K562 (cell line): ENCODE measurements at regions not wholly inside any gene's neighbourhood (a gene's known extent, or its start where the extent isn't known, plus 50 kb on each side); places are given as distances from the start of the nearest gene placed in this dataset.

ENCODE experiments used
- ATAC-seq: fragments of 200-7000 bp; cut with Tn5 transposase; 3 replicates; pipeline ENCODE4 v1.9.1; 2020; ENCODE audit warnings: moderate library complexity
- BruUV-seq: library from RNA; stranded (reverse); fragments of 400-500 nt; replicated peaks from 2 replicates; lab custom pipeline; 2021; lab: Mats Ljungman, UMichigan
- CTCF ChIA-PET: fragments of 300-600 bp; formaldehyde crosslinking; extraction: SDS; loops from one replicate; lab custom pipeline; 2021; ENCODE audit warnings: low intra/inter-chr PET ratio; lab: Yijun Ruan, JAX
- POLR2A ChIA-PET: fragments of 300-600, 350-650 bp; sonication (Branson Sonifier 250); formaldehyde crosslinking; extraction: SDS; loops from one replicate; lab custom pipeline; 2021; ENCODE audit warnings: antibody characterized with exemption, inconsistent platforms; lab: Yijun Ruan, JAX
- DNase-seq, 4 experiments: peaks; one replicate each; pipeline versions ENCODE4 v3.0.0 to v3.0.0-alpha.2; 2011 to 2018; ENCODE audit warnings: low spot score in 3 of 4, mixed read lengths in 3 of 4; ENCODE audit errors: extremely low read depth in 1 of 4
- FAIRE-seq: peaks from 2 replicates; lab custom pipeline; 2011; peaks lifted over from hg19 to GRCh38; lab: Jason Lieb, UNC
- H2AFZ ChIP-seq: 2 replicates; pipeline ENCODE4 v1.6.0; 2011; ENCODE audit warnings: low read depth, low read length, control low read depth, inconsistent platforms
- H3K27ac ChIP-seq: fragments of 200-600 bp; 3 replicates; pipeline ENCODE4 v1.8.0; 2011; ENCODE audit warnings: low read depth, mild to moderate bottlenecking, control low read depth, inconsistent platforms, low read length, moderate library complexity, mixed read lengths; ENCODE audit errors: extremely low read depth
- H3K27me3 ChIP-seq, 2 experiments: fragments of 300-600 bp in 1 of 2; 2 replicates in 1 of 2; 3 replicates in 1 of 2; pipeline versions ENCODE4 v1.6.0 to v1.8.0; 2011; ENCODE audit warnings: inconsistent platforms in 2 of 2, low read length in 2 of 2, mild to moderate bottlenecking in 1 of 2, mixed read lengths in 1 of 2, moderate library complexity in 1 of 2; ENCODE audit not compliant: control insufficient read depth in 2 of 2, insufficient read depth in 2 of 2
- H3K36me3 ChIP-seq: fragments of 300-600 bp; 3 replicates; pipeline ENCODE4 v1.8.0; 2011; ENCODE audit warnings: mild to moderate bottlenecking, low read length, inconsistent platforms; ENCODE audit not compliant: control insufficient read depth, insufficient read depth
- H3K4me1 ChIP-seq, 2 experiments: fragments of 200-600 bp in 1 of 2; replicated peaks in 1 of 2; 2 replicates in 1 of 2; 3 replicates in 1 of 2; pipeline versions ENCODE4 v1.5.1 to v1.8.0; 2011; ENCODE audit warnings: inconsistent platforms in 2 of 2, low read length in 2 of 2, mild to moderate bottlenecking in 1 of 2, mixed read lengths in 1 of 2, moderate library complexity in 1 of 2; ENCODE audit not compliant: control insufficient read depth in 2 of 2, insufficient read depth in 2 of 2
- H3K4me2 ChIP-seq: 2 replicates; pipeline ENCODE4 v1.6.1; 2011; ENCODE audit warnings: low read length, control low read depth, inconsistent platforms, mixed read lengths; ENCODE audit not compliant: insufficient read depth
- H3K4me3 ChIP-seq: fragments of 200-600 bp; sonication (generic), shearing (Covaris generic); 2 replicates; pipeline ENCODE4 v1.5.1; 2016; ENCODE audit warnings: control low read depth, inconsistent platforms
- H3K79me2 ChIP-seq: fragments of 200-600 bp; 3 replicates; pipeline ENCODE4 v1.8.0; 2011; ENCODE audit warnings: low read length, inconsistent platforms; ENCODE audit not compliant: control insufficient read depth, insufficient read depth
- H3K9ac ChIP-seq, 2 experiments: 2 replicates each; pipeline versions ENCODE4 v1.6.0 to v1.6.1; 2011; ENCODE audit warnings: low read depth in 2 of 2, low read length in 2 of 2, control low read depth in 1 of 2, inconsistent platforms in 1 of 2, mild to moderate bottlenecking in 1 of 2, mixed read lengths in 1 of 2; ENCODE audit not compliant: insufficient read depth in 1 of 2
- H3K9me1 ChIP-seq: one replicate; pipeline ENCODE4 v1.6.0; 2011; ENCODE audit warnings: inconsistent platforms, mild to moderate bottlenecking, low read length, moderate library complexity; ENCODE audit not compliant: control insufficient read depth, insufficient read depth
- H3K9me3 ChIP-seq: replicated peaks from 2 replicates; pipeline ENCODE4 v1.5.1; 2011; ENCODE audit warnings: low read depth, low read length, inconsistent platforms; ENCODE audit not compliant: control insufficient read depth, insufficient read depth
- H4K20me1 ChIP-seq: replicated peaks from 2 replicates; pipeline ENCODE4 v1.6.1; 2011; ENCODE audit warnings: low read length, inconsistent platforms, mixed read lengths; ENCODE audit not compliant: control insufficient read depth, insufficient read depth
- ATF1 ChIP-seq, 2 experiments: fragments of 450-650 bp in 1 of 2; IDR thresholded peaks; 2 replicates each; pipeline ENCODE4 v1.6.1; 2016; ENCODE audit warnings: missing compliant biosample characterization in 1 of 2, missing genetic modification characterization in 1 of 2
- CBX1 ChIP-seq: sonication (generic); IDR thresholded peaks from 2 replicates; pipeline ENCODE4 v1.6.1; 2016; ENCODE audit warnings: antibody characterized with exemption, low read depth, mild to moderate bottlenecking
- CEBPG ChIP-seq, 3 experiments: fragments of 200-800 bp in 1 of 3; sonication (Bioruptor generic) in 1 of 3; sonication (generic) in 1 of 3; formaldehyde crosslinking in 1 of 3; IDR thresholded peaks in 2 of 3; conservative IDR thresholded peaks in 1 of 3; 2 replicates each; pipeline versions ENCODE4 v1.6.1 to v1.8.0; 2016 to 2022; ENCODE audit warnings: missing compliant biosample characterization in 2 of 3, missing genetic modification characterization in 2 of 3, mild to moderate bottlenecking in 1 of 3, missing genetic modification reagents in 1 of 3
- DMBX1 ChIP-seq: fragments of 250-450 bp; sonication (Bioruptor Pico); IDR thresholded peaks from 2 replicates; pipeline ENCODE4 v1.8.0; 2022; ENCODE audit warnings: inconsistent platforms, mild to moderate bottlenecking, moderate library complexity, borderline replicate concordance
- MAX ChIP-seq: sonication (generic); formaldehyde crosslinking; IDR thresholded peaks from 2 replicates; pipeline ENCODE4 v1.9.0; 2022; ENCODE audit warnings: mild to moderate bottlenecking, missing genetic modification reagents
- MXD1 ChIP-seq: fragments of 250-450 bp; sonication (Bioruptor Pico); IDR thresholded peaks from 2 replicates; pipeline ENCODE4 v1.8.0; 2021; ENCODE audit warnings: borderline replicate concordance, mild to moderate bottlenecking, moderate library complexity; ENCODE audit not compliant: poor library complexity, severe bottlenecking
- MXI1 ChIP-seq: IDR thresholded peaks from 2 replicates; pipeline ENCODE4 v1.6.1; 2011; ENCODE audit warnings: low read depth, mild to moderate bottlenecking, improper control_type of control experiment, low read length
- NELFE ChIP-seq: IDR thresholded peaks from 2 replicates; pipeline ENCODE4 v1.6.1; 2011; ENCODE audit warnings: mild to moderate bottlenecking; ENCODE audit not compliant: insufficient read depth, insufficient read length
- PTRF ChIP-seq: fragments of 450-650 bp; IDR thresholded peaks from 2 replicates; pipeline ENCODE4 v1.6.1; 2016; ENCODE audit warnings: mild to moderate bottlenecking, missing genetic modification characterization, missing compliant biosample characterization
- RBM34 ChIP-seq: fragments of 200-400 bp; formaldehyde crosslinking; IDR thresholded peaks from 2 replicates; pipeline ENCODE4 v1.6.1; 2018; ENCODE audit warnings: low read length, borderline replicate concordance; ENCODE audit not compliant: insufficient read depth
- STAG1 ChIP-seq: sonication (generic); formaldehyde crosslinking; IDR thresholded peaks from 2 replicates; pipeline ENCODE4 v1.5.0; 2020; ENCODE audit warnings: missing genetic modification reagents, borderline replicate concordance
- ZNF184 ChIP-seq: sonication (generic); formaldehyde crosslinking; IDR thresholded peaks from 2 replicates; pipeline ENCODE4 v1.5.0; 2020; ENCODE audit warnings: missing genetic modification reagents
- ZNF384 ChIP-seq: IDR thresholded peaks from 2 replicates; pipeline ENCODE4 v1.6.1; 2012; ENCODE audit warnings: low read depth, low read length, improper control_type of control experiment
- ZNF398 ChIP-seq: fragments of 250-450 bp; sonication (Bioruptor Pico); IDR thresholded peaks from 2 replicates; pipeline ENCODE4 v1.8.0; 2021; ENCODE audit warnings: moderate library complexity, mild to moderate bottlenecking, inconsistent platforms
- WGBS: fragments of 100-300 bp; shearing (Covaris generic); methylation state at CpG from one replicate; pipeline ENCODE4 v1.1.6; 2016; ENCODE audit warnings: low coverage, mixed read lengths; ENCODE audit not compliant: insufficient coverage; ENCODE audit errors: missing lambda C conversion rate; 5-methylcytosine and 5-hydroxymethylcytosine counted together
- in situ Hi-C: fragments of 300-500 bp; cut with MboI; formaldehyde crosslinking; loops from 4 replicates; pipeline ENCODE4 v1.15.0; 2018; ENCODE audit warnings: inconsistent platforms, mixed read lengths
- intact Hi-C: fragments of 100-400 bp; cut with micrococcal nuclease; formaldehyde crosslinking; loops from 2 replicates; pipeline ENCODE4 v1.14.2; 2022

GRCh38 chr2:150767991-150768746 lies 280.7 kb upstream of the RND3 start:
- TF ChIP-seq CEBPG (CRISPR knock-in tag; IDR thresholded peaks at IDR 0.05): no peak
- TF ChIP-seq CEBPG (tag; conservative IDR thresholded peaks at IDR 0.05 in 1 of 2, IDR thresholded peaks at IDR 0.05 in 1 of 2): no peak
- TF ChIP-seq ATF1 (CRISPR knock-in tag; IDR thresholded peaks at IDR 0.05): no peak
- TF ChIP-seq ATF1 (tag; IDR thresholded peaks at IDR 0.05): no peak
- no peak for TF ChIP-seq STAG1 (CRISPR knock-in tag)
- no peak for TF ChIP-seq ZNF384
- TF ChIP-seq ZNF398: no peak
- TF ChIP-seq MXD1 (CRISPR knock-in tag): no peak
- TF ChIP-seq RBM34: no peak
- no peak for TF ChIP-seq PTRF (tag)
- no peak for TF ChIP-seq MAX (CRISPR knock-in tag)
- no peak for TF ChIP-seq ZNF184 (CRISPR knock-in tag)
- no peak for TF ChIP-seq DMBX1
- TF ChIP-seq MXI1: no peak
- TF ChIP-seq CBX1: no peak
- no peak for TF ChIP-seq NELFE
- Histone ChIP-seq H3K4me1 (no peaks in the 10 kb centered on the region), H3K27ac (no peak overlapping the region), H3K9me1 (no peaks in the 10 kb centered on the region), H3K9me3 (0 out of 2 replicates have a peak, but pooled peaks cover 2% of the 10 kb centered on the region), H3K27me3 (no peaks in the 10 kb centered on the region), H3K4me3 (no peak overlapping the region), H2AFZ (no peak overlapping the region), H3K9ac (no peak overlapping the region), H3K36me3 (no peaks in the 10 kb centered on the region), H4K20me1 (no peaks in the 10 kb centered on the region), H3K79me2 (no peaks in the 10 kb centered on the region), H3K4me2 (no peak overlapping the region)
- ATAC-seq: no peak
- WGBS: 1% methylated on average over 5 of the region's 5 CpGs
- intact Hi-C loops: no loop called here
- FAIRE-seq: no peak
- ChIA-PET CTCF (no interaction called here), POLR2A (interaction anchor here (0.9 kb wide), 1 partner anchor 11 kb away, joined by 3 read pairs; no protein-coding TSS in a partner anchor)
- no TSS peak for BruUV-seq
- in situ Hi-C loops: no loop called here
- no peak for DNase-seq
